ENCODE measurements at regions not wholly inside any gene's neighbourhood (a gene's known extent, or its start where the extent isn't known, plus 50 kb on each side); places are given as distances from the start of the nearest gene placed in this dataset.

DNA sequence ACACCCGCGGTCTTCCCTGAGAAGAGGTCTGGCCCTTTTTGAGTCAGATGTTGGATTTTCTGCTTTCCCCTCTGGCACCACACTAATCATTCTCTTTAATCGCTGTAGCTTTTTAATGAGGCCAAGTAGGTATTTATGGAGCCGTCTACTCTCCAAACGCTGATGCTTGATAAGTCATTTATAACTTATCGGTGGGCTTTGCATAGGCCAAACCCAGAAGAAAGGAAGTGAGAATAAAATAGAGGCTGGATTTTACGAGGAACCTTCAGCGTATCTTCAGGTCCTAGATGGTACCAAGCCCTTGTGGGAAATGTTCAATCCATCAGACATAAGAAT is 142.5 kb upstream of the CTAGE1 start:
- H3K9me3 ChIP-seq (ENCODE audit: control insufficient read depth in 3 of 3, low read length in 3 of 3): no peaks in the 10 kb centered on the region
- H3K4me3 ChIP-seq (ENCODE audit: low read length in 3 of 3): peak overlapping the region; percentile 63 to 80 (median 71)
- peaks cover 0 to 10% (median 10%) of the 10 kb centered on the region in 3 donors for H3K27me3 ChIP-seq (ENCODE audit: control insufficient read depth in 3 of 3, insufficient read depth in 3 of 3, low read length in 3 of 3)
- peaks cover 4 to 5% (median 5%) of the 10 kb centered on the region in 3 donors for H3K4me1 ChIP-seq (ENCODE audit: control insufficient read depth in 3 of 3, insufficient read depth in 3 of 3, low read length in 3 of 3)
- H3K27ac ChIP-seq (ENCODE audit: low read depth, low read length): no peak overlapping the region
- H3K9ac ChIP-seq (ENCODE audit: low read depth in 1 of 3, low read length in 3 of 3): peak overlapping the region in 2 of 3 donors; percentile 54 to 79
- no peaks in the 10 kb centered on the region for H3K36me3 ChIP-seq (ENCODE audit: control insufficient read depth in 3 of 3, insufficient read depth in 3 of 3, low read length in 3 of 3)

DNA sequence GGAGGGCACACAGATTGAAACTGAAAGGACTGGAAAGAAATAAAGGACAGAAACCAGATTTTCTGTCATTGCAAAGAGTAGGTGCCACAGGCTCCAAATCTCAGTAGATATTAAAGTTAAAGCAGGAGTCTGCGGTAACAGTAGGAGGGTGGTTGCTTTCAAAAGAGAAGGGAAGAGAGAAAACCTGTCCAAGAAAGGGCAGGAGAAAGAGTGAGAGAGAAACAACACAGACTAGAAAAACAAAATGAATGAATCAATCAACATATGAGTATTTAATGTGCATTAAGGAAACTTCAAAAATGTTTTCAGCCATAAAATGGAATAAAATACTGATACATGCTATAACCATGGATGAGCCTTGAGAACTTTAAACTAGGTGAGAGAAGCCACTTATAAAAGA is 143.1 kb upstream of the CTAGE1 start:
- Histone ChIP-seq H3K9ac (ENCODE audit: low read depth in 1 of 3, low read length in 3 of 3) (no peak overlapping the region), H3K4me3 (ENCODE audit: low read length in 3 of 3) (no peak overlapping the region), H3K36me3 (ENCODE audit: control insufficient read depth in 3 of 3, insufficient read depth in 3 of 3, low read length in 3 of 3) (no peaks in the 10 kb centered on the region), H3K4me1 (ENCODE audit: control insufficient read depth in 3 of 3, insufficient read depth in 3 of 3, low read length in 3 of 3) (peaks cover 4 to 5% (median 5%) of the 10 kb centered on the region in 3 donors), H3K27ac (ENCODE audit: low read depth, low read length) (no peak overlapping the region), H3K27me3 (ENCODE audit: control insufficient read depth in 3 of 3, insufficient read depth in 3 of 3, low read length in 3 of 3) (peaks cover 0 to 16% (median 10%) of the 10 kb centered on the region in 3 donors), H3K9me3 (ENCODE audit: control insufficient read depth in 3 of 3, low read length in 3 of 3) (no peaks in the 10 kb centered on the region)

DNA sequence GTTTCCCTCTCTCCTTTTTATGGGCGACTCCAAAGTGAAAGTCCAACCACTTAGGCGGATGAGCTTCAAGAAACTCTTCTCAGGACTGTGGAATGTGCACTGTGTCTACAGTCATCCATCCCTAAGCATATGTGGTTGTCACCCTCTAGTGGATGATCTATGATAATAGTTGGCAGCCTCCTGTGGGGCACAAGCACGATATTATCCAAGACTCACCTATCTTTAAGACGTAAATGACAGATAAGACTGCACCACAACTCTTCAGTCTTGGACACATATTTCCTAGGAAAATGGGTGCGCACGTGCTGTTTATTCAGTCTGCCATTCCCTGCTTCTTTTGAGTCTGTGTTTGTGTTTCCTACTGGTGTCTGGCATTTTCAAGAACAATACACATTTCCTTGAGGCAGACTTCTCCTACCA is 145.5 kb upstream of the CTAGE1 start:
- H3K9ac ChIP-seq (ENCODE audit: low read depth in 1 of 3, low read length in 3 of 3): no peak overlapping the region

DNA sequence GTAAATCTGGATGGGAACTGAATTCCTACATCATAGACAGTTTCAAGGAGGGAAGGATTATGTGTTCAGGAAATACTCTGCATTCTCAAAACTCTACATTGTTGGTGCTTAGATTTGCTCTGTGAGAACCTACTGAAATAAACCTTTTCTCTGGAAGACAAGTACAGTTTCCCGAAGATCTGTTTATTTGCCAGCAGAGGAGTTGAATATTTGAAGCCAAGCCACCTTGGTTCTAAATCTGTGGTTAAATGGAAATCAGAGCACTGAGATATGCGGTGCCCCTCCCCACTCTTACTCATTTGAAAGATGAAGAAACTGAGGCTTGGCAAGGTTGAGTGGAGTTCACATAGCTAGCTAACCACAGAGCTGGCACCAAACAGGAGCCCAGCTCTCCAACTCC is 146.3 kb upstream of the CTAGE1 start:
- Histone ChIP-seq H3K36me3 (ENCODE audit: control insufficient read depth in 3 of 3, insufficient read depth in 3 of 3, low read length in 3 of 3) (no peaks in the 10 kb centered on the region), H3K9ac (ENCODE audit: low read depth in 1 of 3, low read length in 3 of 3) (no peak overlapping the region), H3K27ac (ENCODE audit: low read depth, low read length) (no peak overlapping the region), H3K9me3 (ENCODE audit: control insufficient read depth in 3 of 3, low read length in 3 of 3) (no peaks in the 10 kb centered on the region), H3K27me3 (ENCODE audit: control insufficient read depth in 3 of 3, insufficient read depth in 3 of 3, low read length in 3 of 3) (peaks cover 6 to 21% (median 15%) of the 10 kb centered on the region in 3 donors), H3K4me3 (ENCODE audit: low read length in 3 of 3) (no peak overlapping the region), H3K4me1 (ENCODE audit: control insufficient read depth in 3 of 3, insufficient read depth in 3 of 3, low read length in 3 of 3) (peaks cover 4 to 5% (median 5%) of the 10 kb centered on the region in 3 donors)

More for the DNA sequence above, 145.5 kb upstream of the CTAGE1 start:
- Histone ChIP-seq H3K36me3 (ENCODE audit: control insufficient read depth in 3 of 3, insufficient read depth in 3 of 3, low read length in 3 of 3) (no peaks in the 10 kb centered on the region), H3K27me3 (ENCODE audit: control insufficient read depth in 3 of 3, insufficient read depth in 3 of 3, low read length in 3 of 3) (peaks cover 6 to 21% (median 15%) of the 10 kb centered on the region in 3 donors), H3K9me3 (ENCODE audit: control insufficient read depth in 3 of 3, low read length in 3 of 3) (no peaks in the 10 kb centered on the region), H3K4me3 (ENCODE audit: low read length in 3 of 3) (no peak overlapping the region), H3K4me1 (ENCODE audit: control insufficient read depth in 3 of 3, insufficient read depth in 3 of 3, low read length in 3 of 3) (peaks cover 4 to 5% (median 5%) of the 10 kb centered on the region in 3 donors), H3K27ac (ENCODE audit: low read depth, low read length) (no peak overlapping the region)

DNA sequence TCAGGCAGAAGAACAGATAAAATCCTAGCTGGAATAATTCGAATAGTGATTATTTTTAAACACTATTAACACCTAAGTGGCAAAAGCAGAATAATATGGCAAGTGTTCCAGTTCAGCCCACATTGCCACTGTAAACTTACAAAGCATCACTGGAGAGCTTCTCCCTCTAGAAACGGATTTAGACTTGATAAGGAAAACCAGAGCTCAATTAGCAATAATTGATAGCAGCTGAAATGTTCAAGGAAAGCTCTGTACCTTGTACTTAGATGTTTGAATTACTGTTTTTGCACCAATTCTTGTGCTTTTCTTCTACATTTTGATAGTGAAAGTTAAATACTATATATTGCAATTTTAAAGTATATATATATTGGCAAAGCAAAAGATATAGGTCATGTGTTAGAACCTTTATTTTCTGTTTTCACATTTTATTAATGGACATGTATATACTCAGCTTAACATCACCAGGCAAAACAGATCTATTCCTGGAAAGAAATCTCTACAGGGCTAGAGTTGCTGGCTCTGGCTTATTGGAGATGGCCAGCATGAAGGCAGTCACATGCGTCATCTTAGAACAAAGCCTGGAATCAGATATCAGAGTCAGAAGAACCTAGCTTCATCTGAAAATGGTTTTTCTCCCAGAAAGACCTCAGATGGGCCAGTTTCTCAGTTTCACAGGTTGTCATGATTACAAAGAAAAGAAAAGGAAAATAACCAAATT is 149.1 kb upstream of the CTAGE1 start:
- Histone ChIP-seq H3K36me3 (ENCODE audit: control insufficient read depth in 3 of 3, insufficient read depth in 3 of 3, low read length in 3 of 3) (no peaks in the 10 kb centered on the region), H3K9me3 (ENCODE audit: control insufficient read depth in 3 of 3, low read length in 3 of 3) (no peaks in the 10 kb centered on the region), H3K9ac (ENCODE audit: low read depth in 1 of 3, low read length in 3 of 3) (no peak overlapping the region), H3K4me3 (ENCODE audit: low read length in 3 of 3) (no peak overlapping the region), H3K4me1 (ENCODE audit: control insufficient read depth in 3 of 3, insufficient read depth in 3 of 3, low read length in 3 of 3) (no peaks in the 10 kb centered on the region), H3K27me3 (ENCODE audit: control insufficient read depth in 3 of 3, insufficient read depth in 3 of 3, low read length in 3 of 3) (peaks cover 6 to 17% (median 9%) of the 10 kb centered on the region in 3 donors), H3K27ac (ENCODE audit: low read depth, low read length) (no peak overlapping the region)

DNA sequence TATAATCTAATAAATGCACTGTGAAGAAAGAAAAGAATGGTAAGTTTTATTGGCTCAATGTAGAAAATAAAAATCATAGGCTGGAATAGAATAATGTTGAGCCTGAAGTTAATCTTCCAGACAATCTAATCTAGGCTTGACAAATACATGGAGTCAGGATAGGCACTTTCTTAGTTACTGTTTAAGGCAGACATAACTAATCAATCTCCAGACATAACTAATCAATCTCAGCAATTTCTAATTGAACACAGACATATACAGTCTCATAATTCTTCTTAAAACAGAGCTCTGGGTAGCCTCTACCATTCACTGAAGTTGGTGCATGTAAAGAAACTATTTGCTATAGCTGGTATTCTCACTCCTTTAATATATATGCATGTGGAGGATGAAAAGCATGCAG is 150.1 kb upstream of the CTAGE1 start:
- peaks cover 6 to 17% (median 9%) of the 10 kb centered on the region in 3 donors for H3K27me3 ChIP-seq (ENCODE audit: control insufficient read depth in 3 of 3, insufficient read depth in 3 of 3, low read length in 3 of 3)
- no peak overlapping the region for H3K4me3 ChIP-seq (ENCODE audit: low read length in 3 of 3)
- no peak overlapping the region for H3K9ac ChIP-seq (ENCODE audit: low read depth in 1 of 3, low read length in 3 of 3)
- no peaks in the 10 kb centered on the region for H3K36me3 ChIP-seq (ENCODE audit: control insufficient read depth in 3 of 3, insufficient read depth in 3 of 3, low read length in 3 of 3)
- H3K9me3 ChIP-seq (ENCODE audit: control insufficient read depth in 3 of 3, low read length in 3 of 3): no peaks in the 10 kb centered on the region
- H3K27ac ChIP-seq (ENCODE audit: low read depth, low read length): no peak overlapping the region
- H3K4me1 ChIP-seq (ENCODE audit: control insufficient read depth in 3 of 3, insufficient read depth in 3 of 3, low read length in 3 of 3): no peaks in the 10 kb centered on the region

DNA sequence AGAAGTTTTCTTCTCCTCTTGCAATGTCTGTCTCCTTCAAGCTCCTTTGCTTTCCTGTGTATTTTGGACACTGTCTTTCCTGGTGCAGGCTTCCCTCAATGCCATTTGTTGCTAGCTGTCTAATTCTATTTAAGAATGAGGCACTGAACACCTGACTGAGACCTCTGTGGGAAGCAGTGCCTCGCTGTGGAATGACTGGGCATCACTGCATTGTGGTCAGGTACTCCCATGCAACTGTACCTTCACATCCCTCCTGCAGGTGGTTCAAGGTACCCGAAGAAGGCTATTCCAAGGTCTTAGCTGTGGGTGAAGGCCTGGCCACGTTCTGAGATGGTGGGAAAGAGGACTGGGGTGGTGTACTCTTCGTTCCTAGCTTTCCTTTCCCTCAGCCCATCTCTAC is 152.8 kb upstream of the CTAGE1 start:
- Histone ChIP-seq H3K27ac (ENCODE audit: low read depth, low read length) (no peak overlapping the region), H3K4me1 (ENCODE audit: control insufficient read depth in 3 of 3, insufficient read depth in 3 of 3, low read length in 3 of 3) (no peaks in the 10 kb centered on the region), H3K36me3 (ENCODE audit: control insufficient read depth in 3 of 3, insufficient read depth in 3 of 3, low read length in 3 of 3) (no peaks in the 10 kb centered on the region), H3K9ac (ENCODE audit: low read depth in 1 of 3, low read length in 3 of 3) (no peak overlapping the region), H3K9me3 (ENCODE audit: control insufficient read depth in 3 of 3, low read length in 3 of 3) (no peaks in the 10 kb centered on the region), H3K27me3 (ENCODE audit: control insufficient read depth in 3 of 3, insufficient read depth in 3 of 3, low read length in 3 of 3) (peaks cover 5 to 9% (median 6%) of the 10 kb centered on the region in 3 donors), H3K4me3 (ENCODE audit: low read length in 3 of 3) (no peak overlapping the region)

DNA sequence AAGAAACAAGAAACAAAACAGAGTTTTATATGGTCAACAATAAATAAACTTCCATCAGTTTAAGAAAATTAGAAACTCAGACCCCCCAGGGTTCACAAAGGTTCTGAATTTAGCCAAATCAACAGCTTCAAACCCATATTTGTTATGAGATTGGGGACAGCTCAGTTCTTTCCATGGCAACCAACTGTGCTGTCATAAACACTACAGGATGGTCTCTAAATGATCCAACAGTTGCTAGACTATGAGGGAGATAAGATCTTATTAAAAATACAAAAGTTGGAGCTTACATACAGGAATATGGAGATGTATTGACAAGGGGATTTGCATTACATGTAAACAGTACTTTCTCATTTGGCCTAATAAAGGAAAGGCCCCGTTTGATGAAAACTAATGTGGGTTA is 154.6 kb upstream of the CTAGE1 start:
- H3K9ac ChIP-seq (ENCODE audit: low read depth in 1 of 3, low read length in 3 of 3): no peak overlapping the region
- no peaks in the 10 kb centered on the region for H3K9me3 ChIP-seq (ENCODE audit: control insufficient read depth in 3 of 3, low read length in 3 of 3)
- H3K4me1 ChIP-seq (ENCODE audit: control insufficient read depth in 3 of 3, insufficient read depth in 3 of 3, low read length in 3 of 3): no peaks in the 10 kb centered on the region
- H3K27ac ChIP-seq (ENCODE audit: low read depth, low read length): no peak overlapping the region
- no peak overlapping the region for H3K4me3 ChIP-seq (ENCODE audit: low read length in 3 of 3)
- H3K36me3 ChIP-seq (ENCODE audit: control insufficient read depth in 3 of 3, insufficient read depth in 3 of 3, low read length in 3 of 3): no peaks in the 10 kb centered on the region
- no peaks in the 10 kb centered on the region for H3K27me3 ChIP-seq (ENCODE audit: control insufficient read depth in 3 of 3, insufficient read depth in 3 of 3, low read length in 3 of 3)

DNA sequence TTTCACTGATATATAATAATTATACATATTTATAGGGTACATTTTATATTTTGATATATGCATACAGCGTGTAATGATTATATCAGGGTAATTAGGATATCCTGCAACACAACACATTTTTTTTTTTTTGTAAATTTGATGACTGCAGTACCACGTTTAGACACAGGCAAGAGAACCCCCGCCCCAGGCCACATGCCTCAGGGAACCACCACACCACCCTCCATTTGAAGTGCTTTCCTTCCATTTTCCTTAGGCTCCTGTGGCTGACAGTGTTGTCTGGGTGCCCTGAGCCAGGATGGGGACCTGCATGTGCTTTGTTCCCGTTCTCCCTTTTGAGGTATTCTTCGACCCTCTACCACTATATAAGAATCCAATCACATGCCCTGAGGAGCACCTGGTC is 161.6 kb upstream of the CTAGE1 start:
- Histone ChIP-seq H3K36me3 (ENCODE audit: control insufficient read depth in 3 of 3, insufficient read depth in 3 of 3, low read length in 3 of 3) (no peaks in the 10 kb centered on the region), H3K27ac (ENCODE audit: low read depth, low read length) (no peak overlapping the region), H3K9ac (ENCODE audit: low read depth in 1 of 3, low read length in 3 of 3) (no peak overlapping the region), H3K9me3 (ENCODE audit: control insufficient read depth in 3 of 3, low read length in 3 of 3) (no peaks in the 10 kb centered on the region), H3K27me3 (ENCODE audit: control insufficient read depth in 3 of 3, insufficient read depth in 3 of 3, low read length in 3 of 3) (peaks cover 0 to 2% (median 0%) of the 10 kb centered on the region in 3 donors), H3K4me3 (ENCODE audit: low read length in 3 of 3) (no peak overlapping the region), H3K4me1 (ENCODE audit: control insufficient read depth in 3 of 3, insufficient read depth in 3 of 3, low read length in 3 of 3) (peaks cover 0 to 5% (median 0%) of the 10 kb centered on the region in 3 donors)

DNA sequence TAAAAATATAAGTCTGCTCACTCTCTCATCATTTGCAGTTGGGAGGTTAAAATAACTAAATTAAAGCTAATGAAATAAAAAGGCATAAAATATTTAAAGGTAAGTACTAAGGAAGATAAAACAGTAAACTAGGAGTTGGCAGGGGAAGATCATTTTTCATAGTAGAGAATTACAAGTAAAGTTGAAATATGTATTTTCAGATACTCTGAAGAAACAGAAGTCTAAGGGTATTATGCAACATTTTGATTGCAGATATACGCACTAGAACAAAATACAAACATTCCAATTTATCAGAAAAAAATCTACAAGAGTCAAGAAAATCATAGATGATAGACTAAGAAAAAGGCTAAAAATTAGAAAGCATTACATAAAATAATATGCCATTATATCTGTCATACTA is 167.6 kb upstream of the CTAGE1 start:
- Histone ChIP-seq H3K9me3 (ENCODE audit: control insufficient read depth in 3 of 3, low read length in 3 of 3) (no peaks in the 10 kb centered on the region), H3K27me3 (ENCODE audit: control insufficient read depth in 3 of 3, insufficient read depth in 3 of 3, low read length in 3 of 3) (peaks cover 0 to 5% (median 0%) of the 10 kb centered on the region in 3 donors), H3K27ac (ENCODE audit: low read depth, low read length) (no peak overlapping the region), H3K9ac (ENCODE audit: low read depth in 1 of 3, low read length in 3 of 3) (no peak overlapping the region), H3K4me1 (ENCODE audit: control insufficient read depth in 3 of 3, insufficient read depth in 3 of 3, low read length in 3 of 3) (no peaks in the 10 kb centered on the region), H3K4me3 (ENCODE audit: low read length in 3 of 3) (no peak overlapping the region), H3K36me3 (ENCODE audit: control insufficient read depth in 3 of 3, insufficient read depth in 3 of 3, low read length in 3 of 3) (no peaks in the 10 kb centered on the region)
